Retinal pigment epithelial cell (primary cell): ENCODE measurements at regions not wholly inside any gene's neighbourhood (a gene's known extent, or its start where the extent isn't known, plus 50 kb on each side); places are given as distances from the start of the nearest gene placed in this dataset.

Experiments
- DNase-seq: peaks from one replicate; pipeline ENCODE4 v3.0.0-alpha.2; 2010; ENCODE audit warnings: low read depth
- H3K4me3 ChIP-seq: 2 replicates; pipeline ENCODE4 v1.5.1; 2011; ENCODE audit warnings: mild to moderate bottlenecking, low read length, control low read depth, moderate library complexity
- CTCF ChIP-seq: conservative IDR thresholded peaks from 2 replicates; pipeline ENCODE4 v1.5.1; 2011; ENCODE audit warnings: low read depth, low read length, control low read depth, inconsistent platforms

GRCh38 chr9:91147079-91147708 lies 214.5 kb downstream of the AUH start:
- H3K4me3 ChIP-seq, result no peak overlapping the region
- TF ChIP-seq CTCF, result no peak
- no peak for DNase-seq

GRCh38 chr9:91148306-91148705 lies 213.4 kb downstream of the AUH start:
- H3K4me3 ChIP-seq, result no peak overlapping the region
- DNase-seq, result no peak
- TF ChIP-seq CTCF, result no peak

GRCh38 chr9:91150273-91150997 lies 211.3 kb downstream of the AUH start:
- no peak overlapping the region for H3K4me3 ChIP-seq
- TF ChIP-seq CTCF, result no peak
- DNase-seq, result no peak

GRCh38 chr9:91150998-91151717 lies 210.6 kb downstream of the AUH start:
- DNase-seq, result no peak

GRCh38 chr9:91151718-91152095 lies 210.0 kb downstream of the AUH start:
- no peak for TF ChIP-seq CTCF
- no peak for DNase-seq
- H3K4me3 ChIP-seq, result no peak overlapping the region

More at GRCh38 chr9:91150998-91151717, 210.6 kb downstream of the AUH start:
- TF ChIP-seq CTCF, result no peak
- no peak overlapping the region for H3K4me3 ChIP-seq

- TF ChIP-seq CTCF, result no peak
- no peak overlapping the region for H3K4me3 ChIP-seq
- DNase-seq, result no peak
Measured at GRCh38 chr9:91154686-91155085, 207.0 kb downstream of the AUH start.
